ENCODE measurements at regions not wholly inside any gene's neighbourhood (a gene's known extent, or its start where the extent isn't known, plus 50 kb on each side); places are given as distances from the start of the nearest gene placed in this dataset.

DNA sequence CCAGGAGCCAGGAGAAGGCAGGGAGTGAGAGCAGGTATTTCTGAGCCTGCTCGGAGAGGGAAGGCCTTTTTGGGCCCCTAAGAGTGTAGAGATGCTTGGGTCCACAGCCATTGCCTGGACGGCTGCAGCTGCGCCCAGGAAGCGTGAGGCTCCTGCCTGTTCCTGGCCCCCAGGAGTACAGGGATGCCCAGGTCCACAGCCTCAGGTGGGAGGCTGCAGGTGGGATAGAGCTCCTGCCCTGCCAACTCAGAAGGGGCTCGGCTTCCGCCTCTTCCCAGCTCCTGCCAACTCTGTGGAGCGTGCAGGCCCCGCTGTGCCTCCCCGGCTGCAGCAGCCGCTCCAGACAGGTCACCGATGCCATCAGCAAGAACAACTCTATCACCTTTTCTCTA is 351.0 kb upstream of the PCDH20 start:
- TF ChIP-seq, protein P1, sequence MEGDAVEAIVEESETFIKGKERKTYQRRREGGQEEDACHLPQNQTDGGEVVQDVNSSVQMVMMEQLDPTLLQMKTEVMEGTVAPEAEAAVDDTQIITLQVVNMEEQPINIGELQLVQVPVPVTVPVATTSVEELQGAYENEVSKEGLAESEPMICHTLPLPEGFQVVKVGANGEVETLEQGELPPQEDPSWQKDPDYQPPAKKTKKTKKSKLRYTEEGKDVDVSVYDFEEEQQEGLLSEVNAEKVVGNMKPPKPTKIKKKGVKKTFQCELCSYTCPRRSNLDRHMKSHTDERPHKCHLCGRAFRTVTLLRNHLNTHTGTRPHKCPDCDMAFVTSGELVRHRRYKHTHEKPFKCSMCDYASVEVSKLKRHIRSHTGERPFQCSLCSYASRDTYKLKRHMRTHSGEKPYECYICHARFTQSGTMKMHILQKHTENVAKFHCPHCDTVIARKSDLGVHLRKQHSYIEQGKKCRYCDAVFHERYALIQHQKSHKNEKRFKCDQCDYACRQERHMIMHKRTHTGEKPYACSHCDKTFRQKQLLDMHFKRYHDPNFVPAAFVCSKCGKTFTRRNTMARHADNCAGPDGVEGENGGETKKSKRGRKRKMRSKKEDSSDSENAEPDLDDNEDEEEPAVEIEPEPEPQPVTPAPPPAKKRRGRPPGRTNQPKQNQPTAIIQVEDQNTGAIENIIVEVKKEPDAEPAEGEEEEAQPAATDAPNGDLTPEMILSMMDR (IDR thresholded peaks at IDR 0.05) = no peak
- TF ChIP-seq EP300 (IDR thresholded peaks at IDR 0.05) (no peak), POLR2A (IDR thresholded peaks at IDR 0.05) (no peak)

All from ovary (tissue), 3 donors.